K562 (cell line): ENCODE measurements at regions not wholly inside any gene's neighbourhood (a gene's known extent, or its start where the extent isn't known, plus 50 kb on each side); places are given as distances from the start of the nearest gene placed in this dataset.

ENCODE experiments used
- ATAC-seq: fragments of 200-7000 bp; cut with Tn5 transposase; 3 replicates; pipeline ENCODE4 v1.9.1; 2020; ENCODE audit warnings: moderate library complexity
- BruUV-seq: library from RNA; stranded (reverse); fragments of 400-500 nt; replicated peaks from 2 replicates; lab custom pipeline; 2021; lab: Mats Ljungman, UMichigan
- CTCF ChIA-PET: fragments of 300-600 bp; formaldehyde crosslinking; extraction: SDS; loops from one replicate; lab custom pipeline; 2021; ENCODE audit warnings: low intra/inter-chr PET ratio; lab: Yijun Ruan, JAX
- POLR2A ChIA-PET: fragments of 300-600, 350-650 bp; sonication (Branson Sonifier 250); formaldehyde crosslinking; extraction: SDS; loops from one replicate; lab custom pipeline; 2021; ENCODE audit warnings: antibody characterized with exemption, inconsistent platforms; lab: Yijun Ruan, JAX
- DNase-seq, 4 experiments: peaks; one replicate each; pipeline versions ENCODE4 v3.0.0 to v3.0.0-alpha.2; 2011 to 2018; ENCODE audit warnings: low spot score in 3 of 4, mixed read lengths in 3 of 4; ENCODE audit errors: extremely low read depth in 1 of 4
- FAIRE-seq: peaks from 2 replicates; lab custom pipeline; 2011; peaks lifted over from hg19 to GRCh38; lab: Jason Lieb, UNC
- H2AFZ ChIP-seq: 2 replicates; pipeline ENCODE4 v1.6.0; 2011; ENCODE audit warnings: low read depth, low read length, control low read depth, inconsistent platforms
- H3K27ac ChIP-seq: fragments of 200-600 bp; 3 replicates; pipeline ENCODE4 v1.8.0; 2011; ENCODE audit warnings: low read depth, mild to moderate bottlenecking, control low read depth, inconsistent platforms, low read length, moderate library complexity, mixed read lengths; ENCODE audit errors: extremely low read depth
- H3K27me3 ChIP-seq, 2 experiments: fragments of 300-600 bp in 1 of 2; 2 replicates in 1 of 2; 3 replicates in 1 of 2; pipeline versions ENCODE4 v1.6.0 to v1.8.0; 2011; ENCODE audit warnings: inconsistent platforms in 2 of 2, low read length in 2 of 2, mild to moderate bottlenecking in 1 of 2, mixed read lengths in 1 of 2, moderate library complexity in 1 of 2; ENCODE audit not compliant: control insufficient read depth in 2 of 2, insufficient read depth in 2 of 2
- H3K36me3 ChIP-seq: fragments of 300-600 bp; 3 replicates; pipeline ENCODE4 v1.8.0; 2011; ENCODE audit warnings: mild to moderate bottlenecking, low read length, inconsistent platforms; ENCODE audit not compliant: control insufficient read depth, insufficient read depth
- H3K4me1 ChIP-seq, 2 experiments: fragments of 200-600 bp in 1 of 2; replicated peaks in 1 of 2; 2 replicates in 1 of 2; 3 replicates in 1 of 2; pipeline versions ENCODE4 v1.5.1 to v1.8.0; 2011; ENCODE audit warnings: inconsistent platforms in 2 of 2, low read length in 2 of 2, mild to moderate bottlenecking in 1 of 2, mixed read lengths in 1 of 2, moderate library complexity in 1 of 2; ENCODE audit not compliant: control insufficient read depth in 2 of 2, insufficient read depth in 2 of 2
- H3K4me2 ChIP-seq: 2 replicates; pipeline ENCODE4 v1.6.1; 2011; ENCODE audit warnings: low read length, control low read depth, inconsistent platforms, mixed read lengths; ENCODE audit not compliant: insufficient read depth
- H3K4me3 ChIP-seq: fragments of 200-600 bp; sonication (generic), shearing (Covaris generic); 2 replicates; pipeline ENCODE4 v1.5.1; 2016; ENCODE audit warnings: control low read depth, inconsistent platforms
- H3K79me2 ChIP-seq: fragments of 200-600 bp; 3 replicates; pipeline ENCODE4 v1.8.0; 2011; ENCODE audit warnings: low read length, inconsistent platforms; ENCODE audit not compliant: control insufficient read depth, insufficient read depth
- H3K9ac ChIP-seq, 2 experiments: 2 replicates each; pipeline versions ENCODE4 v1.6.0 to v1.6.1; 2011; ENCODE audit warnings: low read depth in 2 of 2, low read length in 2 of 2, control low read depth in 1 of 2, inconsistent platforms in 1 of 2, mild to moderate bottlenecking in 1 of 2, mixed read lengths in 1 of 2; ENCODE audit not compliant: insufficient read depth in 1 of 2
- H3K9me1 ChIP-seq: one replicate; pipeline ENCODE4 v1.6.0; 2011; ENCODE audit warnings: inconsistent platforms, mild to moderate bottlenecking, low read length, moderate library complexity; ENCODE audit not compliant: control insufficient read depth, insufficient read depth
- H3K9me3 ChIP-seq: replicated peaks from 2 replicates; pipeline ENCODE4 v1.5.1; 2011; ENCODE audit warnings: low read depth, low read length, inconsistent platforms; ENCODE audit not compliant: control insufficient read depth, insufficient read depth
- H4K20me1 ChIP-seq: replicated peaks from 2 replicates; pipeline ENCODE4 v1.6.1; 2011; ENCODE audit warnings: low read length, inconsistent platforms, mixed read lengths; ENCODE audit not compliant: control insufficient read depth, insufficient read depth
- CTCFL ChIP-seq: IDR thresholded peaks from 2 replicates; pipeline ENCODE4 v1.6.1; 2011; ENCODE audit warnings: borderline replicate concordance, low read depth, mild to moderate bottlenecking, moderate library complexity, low read length; ENCODE audit not compliant: insufficient read depth, poor library complexity, severe bottlenecking
- EP300 ChIP-seq: IDR thresholded peaks from 2 replicates; pipeline ENCODE4 v1.6.1; 2012; ENCODE audit warnings: low read length, improper control_type of control experiment
- HES1 ChIP-seq: fragments of 450-650 bp; IDR thresholded peaks from 2 replicates; pipeline ENCODE4 v1.6.1; 2016; ENCODE audit warnings: low read depth, mild to moderate bottlenecking, moderate library complexity
- MEF2A ChIP-seq: IDR thresholded peaks from 2 replicates; pipeline ENCODE4 v1.6.1; 2011; ENCODE audit warnings: low read depth, mild to moderate bottlenecking, low read length, moderate library complexity; ENCODE audit not compliant: control insufficient read depth
- MTA3 ChIP-seq: fragments of 450-650 bp; formaldehyde crosslinking; IDR thresholded peaks from 2 replicates; pipeline ENCODE4 v1.6.1; 2017; ENCODE audit warnings: mild to moderate bottlenecking, borderline replicate concordance
- NELFE ChIP-seq: IDR thresholded peaks from 2 replicates; pipeline ENCODE4 v1.6.1; 2011; ENCODE audit warnings: mild to moderate bottlenecking; ENCODE audit not compliant: insufficient read depth, insufficient read length
- PHTF2 ChIP-seq: fragments of 250-450 bp; sonication (Bioruptor Pico); IDR thresholded peaks from 2 replicates; pipeline ENCODE4 v1.5.0; 2021; ENCODE audit warnings: mild to moderate bottlenecking
- ZNF740 ChIP-seq, 3 experiments: fragments of 200-800 bp in 1 of 3; sonication (Bioruptor generic) in 1 of 3; sonication (generic) in 1 of 3; formaldehyde crosslinking in 1 of 3; IDR thresholded peaks; 2 replicates each; pipeline versions ENCODE4 v1.6.1 to v1.8.0; 2016 to 2022; ENCODE audit warnings: mild to moderate bottlenecking in 2 of 3, missing compliant biosample characterization in 2 of 3, missing genetic modification characterization in 2 of 3, missing genetic modification reagents in 1 of 3
- ZSCAN32 ChIP-seq: fragments of 450-650 bp; formaldehyde crosslinking; IDR thresholded peaks from 2 replicates; pipeline ENCODE4 v1.4.0; 2020; ENCODE audit warnings: mild to moderate bottlenecking, moderate library complexity
- WGBS: fragments of 100-300 bp; shearing (Covaris generic); methylation state at CpG from one replicate; pipeline ENCODE4 v1.1.6; 2016; ENCODE audit warnings: low coverage, mixed read lengths; ENCODE audit not compliant: insufficient coverage; ENCODE audit errors: missing lambda C conversion rate; 5-methylcytosine and 5-hydroxymethylcytosine counted together
- in situ Hi-C: fragments of 300-500 bp; cut with MboI; formaldehyde crosslinking; loops from 4 replicates; pipeline ENCODE4 v1.15.0; 2018; ENCODE audit warnings: inconsistent platforms, mixed read lengths
- intact Hi-C: fragments of 100-400 bp; cut with micrococcal nuclease; formaldehyde crosslinking; loops from 2 replicates; pipeline ENCODE4 v1.14.2; 2022

- TF ChIP-seq CTCFL (no peak), PHTF2 (no peak), ZSCAN32 (CRISPR knock-in tag) (no peak), HES1 (no peak), NELFE (no peak), MEF2A (no peak)
Measured at GRCh38 chr1:30130099-30130498, 593.3 kb downstream of the MATN1 start (continued).

- H3K4me1 ChIP-seq, result peaks cover 24 to 33% of the 10 kb centered on the region in 2 experiments; a peak in 4 of 5 replicates
- no peak; the same call in 2 of the 3 replicates for ATAC-seq
- CTCF ChIA-PET, result no interaction called here
- H3K27ac ChIP-seq, result no peak overlapping the region; the same call in 2 of the 3 replicates
- H4K20me1 ChIP-seq, result no peaks in the 10 kb centered on the region
- TF ChIP-seq EP300, result no peak
- no peak for TF ChIP-seq ZNF740 (CRISPR knock-in tag; IDR thresholded peaks at IDR 0.05)
- 0 out of 4 replicates have a peak, but pooled peaks of 1 of the 2 experiments have one; percentile 35 for TF ChIP-seq ZNF740 (tag; IDR thresholded peaks at IDR 0.05)
- 0 out of 2 replicates have a peak, but pooled peaks have one; percentile 12 for TF ChIP-seq MTA3
- no peak for TF ChIP-seq CTCFL
- H2AFZ ChIP-seq, result peak overlapping the region; percentile 15
- no peak overlapping the region for H3K4me3 ChIP-seq
- H3K79me2 ChIP-seq, result no peaks in the 10 kb centered on the region
- POLR2A ChIA-PET, result interaction anchor here (0.6 to 4.0 kb wide), 3 partner anchors 9 to 85 kb away, joined by 3 to 23 read pairs (median 4); no protein-coding TSS in a partner anchor
- peaks cover 0 to 20% of the 10 kb centered on the region in 2 experiments; a peak in 2 of 5 replicates for H3K27me3 ChIP-seq
- peaks cover 7% of the 10 kb centered on the region for H3K9me1 ChIP-seq
- 4% methylated on average over 9 of the region's 11 CpGs for WGBS
- in situ Hi-C loops (no loop called here), intact Hi-C loops (no loop called here)
- H3K9ac ChIP-seq, result peak overlapping the region in 1 of 2 experiments; percentile 65; a peak in 1 of 4 replicates
- H3K4me2 ChIP-seq, result peak overlapping the region; percentile 54
- H3K9me3 ChIP-seq, result no peaks in the 10 kb centered on the region
- no peaks in the 10 kb centered on the region for H3K36me3 ChIP-seq
- no peak for FAIRE-seq
- DNase-seq, result peak in 2 of 4 experiments; percentile 35 to 36
- BruUV-seq, result no TSS peak
Measured at GRCh38 chr1:30129421-30130055, 593.8 kb downstream of the MATN1 start.
